MCF 10A (cell line): ENCODE measurements at regions not wholly inside any gene's neighbourhood (a gene's known extent, or its start where the extent isn't known, plus 50 kb on each side); places are given as distances from the start of the nearest gene placed in this dataset.
A peak's percentile ranks its signal among the peaks of the same experiment; 100 is the strongest.

Source experiments
- BruUV-seq: library from RNA; stranded (reverse); fragments of 400-500 nt; replicated peaks from 2 replicates; lab custom pipeline; 2021; lab: Mats Ljungman, UMichigan
- CTCF ChIA-PET: fragments of 300-600 bp; sonication (Branson Sonifier 250); formaldehyde crosslinking; extraction: SDS; loops from one replicate; lab custom pipeline; 2021; ENCODE audit warnings: antibody characterized with exemption, inconsistent platforms; lab: Yijun Ruan, JAX
- POLR2A ChIA-PET: fragments of 300-600, 350-650 bp; sonication (Branson Sonifier 250); formaldehyde crosslinking; extraction: SDS; loops from one replicate; lab custom pipeline; 2020; ENCODE audit warnings: antibody characterized with exemption, inconsistent platforms; lab: Yijun Ruan, JAX
- DNase-seq: peaks from one replicate; pipeline ENCODE4 v3.0.0-alpha.2; 2018; ENCODE audit not compliant: unreplicated experiment
- H3K27ac Mint-ChIP-seq: one replicate; pipeline ENCODE4 v1.8.0; 2022; ENCODE audit warnings: mild to moderate bottlenecking, low read depth, mixed read lengths; ENCODE audit not compliant: unreplicated experiment
- H3K27me3 Mint-ChIP-seq: one replicate; pipeline ENCODE4 v1.8.0; 2022; ENCODE audit warnings: mixed read lengths; ENCODE audit not compliant: insufficient read depth, unreplicated experiment
- H3K36me3 Mint-ChIP-seq: one replicate; pipeline ENCODE4 v1.8.0; 2022; ENCODE audit warnings: mild to moderate bottlenecking, moderate library complexity, mixed read lengths; ENCODE audit not compliant: insufficient read depth, unreplicated experiment
- H3K4me1 Mint-ChIP-seq: one replicate; pipeline ENCODE4 v1.8.0; 2022; ENCODE audit warnings: mixed read lengths; ENCODE audit not compliant: insufficient read depth, unreplicated experiment
- H3K4me3 Mint-ChIP-seq: one replicate; pipeline ENCODE4 v1.8.0; 2022; ENCODE audit warnings: mild to moderate bottlenecking, moderate library complexity, mixed read lengths; ENCODE audit not compliant: unreplicated experiment
- H3K9me3 Mint-ChIP-seq: one replicate; pipeline ENCODE4 v1.8.0; 2022; ENCODE audit warnings: mixed read lengths; ENCODE audit not compliant: unreplicated experiment
- intact Hi-C: fragments of 100-400 bp; cut with micrococcal nuclease; formaldehyde crosslinking; loops from 2 replicates; pipeline ENCODE4 v1.14.1; 2022
- TF ChIP-seq, protein P1 (sequence below): fragments of 200-600 bp; IDR thresholded peaks from one replicate; pipeline ENCODE4 v1.8.0; 2022; ENCODE audit warnings: antibody characterized with exemption, mild to moderate bottlenecking; ENCODE audit not compliant: unreplicated experiment

GRCh38 chr10:84571146-84571545 is 242.8 kb downstream of the CCSER2 start:
- Mint-ChIP-seq H3K9me3 (peaks cover 16% of the 10 kb centered on the region), H3K4me3 (no peak overlapping the region), H3K36me3 (no peaks in the 10 kb centered on the region), H3K4me1 (no peaks in the 10 kb centered on the region), H3K27ac (no peak overlapping the region), H3K27me3 (peaks cover 23% of the 10 kb centered on the region)
- CTCF ChIA-PET = no interaction called here
- intact Hi-C loops = no loop called here
- DNase-seq = no peak
- no TSS peak for BruUV-seq
- POLR2A ChIA-PET = no interaction called here
- TF ChIP-seq, protein P1, sequence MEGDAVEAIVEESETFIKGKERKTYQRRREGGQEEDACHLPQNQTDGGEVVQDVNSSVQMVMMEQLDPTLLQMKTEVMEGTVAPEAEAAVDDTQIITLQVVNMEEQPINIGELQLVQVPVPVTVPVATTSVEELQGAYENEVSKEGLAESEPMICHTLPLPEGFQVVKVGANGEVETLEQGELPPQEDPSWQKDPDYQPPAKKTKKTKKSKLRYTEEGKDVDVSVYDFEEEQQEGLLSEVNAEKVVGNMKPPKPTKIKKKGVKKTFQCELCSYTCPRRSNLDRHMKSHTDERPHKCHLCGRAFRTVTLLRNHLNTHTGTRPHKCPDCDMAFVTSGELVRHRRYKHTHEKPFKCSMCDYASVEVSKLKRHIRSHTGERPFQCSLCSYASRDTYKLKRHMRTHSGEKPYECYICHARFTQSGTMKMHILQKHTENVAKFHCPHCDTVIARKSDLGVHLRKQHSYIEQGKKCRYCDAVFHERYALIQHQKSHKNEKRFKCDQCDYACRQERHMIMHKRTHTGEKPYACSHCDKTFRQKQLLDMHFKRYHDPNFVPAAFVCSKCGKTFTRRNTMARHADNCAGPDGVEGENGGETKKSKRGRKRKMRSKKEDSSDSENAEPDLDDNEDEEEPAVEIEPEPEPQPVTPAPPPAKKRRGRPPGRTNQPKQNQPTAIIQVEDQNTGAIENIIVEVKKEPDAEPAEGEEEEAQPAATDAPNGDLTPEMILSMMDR = no peak

GRCh38 chr10:84574102-84574501 is 245.7 kb downstream of the CCSER2 start:
- no TSS peak for BruUV-seq

GRCh38 chr10:84581976-84582375 is 253.6 kb downstream of the CCSER2 start:
- Mint-ChIP-seq H3K4me1 (no peaks in the 10 kb centered on the region), H3K9me3 (no peaks in the 10 kb centered on the region), H3K36me3 (no peaks in the 10 kb centered on the region), H3K27ac (no peak overlapping the region), H3K27me3 (peaks cover 15% of the 10 kb centered on the region), H3K4me3 (no peak overlapping the region)
- TF ChIP-seq, protein P1 = no peak
- peak; percentile 22 for DNase-seq
- intact Hi-C loops = no loop called here
- CTCF ChIA-PET = interaction anchor here (0.7 kb wide), 1 partner anchor 1803 kb away, joined by 3 read pairs; no protein-coding TSS in a partner anchor
- POLR2A ChIA-PET = no interaction called here
- BruUV-seq = no TSS peak

More at GRCh38 chr10:84574102-84574501, 245.7 kb downstream of the CCSER2 start:
- Mint-ChIP-seq H3K9me3 (peaks cover 16% of the 10 kb centered on the region), H3K4me3 (no peak overlapping the region), H3K4me1 (no peaks in the 10 kb centered on the region), H3K27ac (no peak overlapping the region), H3K36me3 (no peaks in the 10 kb centered on the region), H3K27me3 (peaks cover 5% of the 10 kb centered on the region)
- TF ChIP-seq, protein P1 = no peak
- intact Hi-C loops = no loop called here
- ChIA-PET POLR2A (no interaction called here), CTCF (interaction anchor here (0.9 to 1.0 kb wide), 2 partner anchors 23 kb away, joined by 3 to 6 read pairs; no protein-coding TSS in a partner anchor)
- DNase-seq = peak; percentile 9

DNA sequence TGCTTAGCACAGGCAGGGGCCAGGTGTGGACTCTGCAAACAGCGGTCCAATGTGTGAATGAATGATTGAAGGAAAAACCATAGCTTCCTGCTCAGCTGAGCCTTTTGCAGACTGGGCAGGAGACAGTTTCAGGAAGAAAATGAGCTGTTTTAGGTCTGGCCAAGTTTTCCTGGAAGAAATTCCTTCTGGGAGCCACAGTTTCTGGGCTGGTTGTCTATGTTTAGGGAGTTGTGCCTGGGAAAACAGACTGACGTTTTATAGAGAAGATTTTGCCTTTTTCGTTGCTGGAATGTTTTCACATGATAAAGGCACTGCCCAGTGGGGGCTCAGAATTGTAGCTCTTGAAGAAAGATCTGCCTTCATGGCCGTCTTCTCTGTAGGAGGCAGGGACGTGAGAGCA is 255.1 kb downstream of the CCSER2 start:
- CTCF ChIA-PET = interaction anchor here (0.7 to 0.9 kb wide), 2 partner anchors 46 to 1794 kb away, joined by 3 read pairs; no protein-coding TSS in a partner anchor
- POLR2A ChIA-PET = no interaction called here
- H3K27ac Mint-ChIP-seq = no peak overlapping the region
- H3K4me3 Mint-ChIP-seq = no peak overlapping the region
- H3K27me3 Mint-ChIP-seq = peaks cover 15% of the 10 kb centered on the region
- TF ChIP-seq, protein P1 = no peak
- no peak for DNase-seq
- H3K36me3 Mint-ChIP-seq = no peaks in the 10 kb centered on the region
- intact Hi-C loops = no loop called here
- no peaks in the 10 kb centered on the region for H3K9me3 Mint-ChIP-seq
- no TSS peak for BruUV-seq
- H3K4me1 Mint-ChIP-seq = no peaks in the 10 kb centered on the region
